K562 (cell line): ENCODE measurements at regions not wholly inside any gene's neighbourhood (a gene's known extent, or its start where the extent isn't known, plus 50 kb on each side); places are given as distances from the start of the nearest gene placed in this dataset.

Experiments used
- ATAC-seq: fragments of 200-7000 bp; cut with Tn5 transposase; 3 replicates; pipeline ENCODE4 v1.9.1; 2020; ENCODE audit warnings: moderate library complexity
- BruUV-seq: library from RNA; stranded (reverse); fragments of 400-500 nt; replicated peaks from 2 replicates; lab custom pipeline; 2021; lab: Mats Ljungman, UMichigan
- CTCF ChIA-PET: fragments of 300-600 bp; formaldehyde crosslinking; extraction: SDS; loops from one replicate; lab custom pipeline; 2021; ENCODE audit warnings: low intra/inter-chr PET ratio; lab: Yijun Ruan, JAX
- POLR2A ChIA-PET: fragments of 300-600, 350-650 bp; sonication (Branson Sonifier 250); formaldehyde crosslinking; extraction: SDS; loops from one replicate; lab custom pipeline; 2021; ENCODE audit warnings: antibody characterized with exemption, inconsistent platforms; lab: Yijun Ruan, JAX
- DNase-seq, 4 experiments: peaks; one replicate each; pipeline versions ENCODE4 v3.0.0 to v3.0.0-alpha.2; 2011 to 2018; ENCODE audit warnings: low spot score in 3 of 4, mixed read lengths in 3 of 4; ENCODE audit errors: extremely low read depth in 1 of 4
- FAIRE-seq: peaks from 2 replicates; lab custom pipeline; 2011; peaks lifted over from hg19 to GRCh38; lab: Jason Lieb, UNC
- H2AFZ ChIP-seq: 2 replicates; pipeline ENCODE4 v1.6.0; 2011; ENCODE audit warnings: low read depth, low read length, control low read depth, inconsistent platforms
- H3K27ac ChIP-seq: fragments of 200-600 bp; 3 replicates; pipeline ENCODE4 v1.8.0; 2011; ENCODE audit warnings: low read depth, mild to moderate bottlenecking, control low read depth, inconsistent platforms, low read length, moderate library complexity, mixed read lengths; ENCODE audit errors: extremely low read depth
- H3K27me3 ChIP-seq, 2 experiments: fragments of 300-600 bp in 1 of 2; 2 replicates in 1 of 2; 3 replicates in 1 of 2; pipeline versions ENCODE4 v1.6.0 to v1.8.0; 2011; ENCODE audit warnings: inconsistent platforms in 2 of 2, low read length in 2 of 2, mild to moderate bottlenecking in 1 of 2, mixed read lengths in 1 of 2, moderate library complexity in 1 of 2; ENCODE audit not compliant: control insufficient read depth in 2 of 2, insufficient read depth in 2 of 2
- H3K36me3 ChIP-seq: fragments of 300-600 bp; 3 replicates; pipeline ENCODE4 v1.8.0; 2011; ENCODE audit warnings: mild to moderate bottlenecking, low read length, inconsistent platforms; ENCODE audit not compliant: control insufficient read depth, insufficient read depth
- H3K4me1 ChIP-seq, 2 experiments: fragments of 200-600 bp in 1 of 2; replicated peaks in 1 of 2; 2 replicates in 1 of 2; 3 replicates in 1 of 2; pipeline versions ENCODE4 v1.5.1 to v1.8.0; 2011; ENCODE audit warnings: inconsistent platforms in 2 of 2, low read length in 2 of 2, mild to moderate bottlenecking in 1 of 2, mixed read lengths in 1 of 2, moderate library complexity in 1 of 2; ENCODE audit not compliant: control insufficient read depth in 2 of 2, insufficient read depth in 2 of 2
- H3K4me2 ChIP-seq: 2 replicates; pipeline ENCODE4 v1.6.1; 2011; ENCODE audit warnings: low read length, control low read depth, inconsistent platforms, mixed read lengths; ENCODE audit not compliant: insufficient read depth
- H3K4me3 ChIP-seq: fragments of 200-600 bp; sonication (generic), shearing (Covaris generic); 2 replicates; pipeline ENCODE4 v1.5.1; 2016; ENCODE audit warnings: control low read depth, inconsistent platforms
- H3K79me2 ChIP-seq: fragments of 200-600 bp; 3 replicates; pipeline ENCODE4 v1.8.0; 2011; ENCODE audit warnings: low read length, inconsistent platforms; ENCODE audit not compliant: control insufficient read depth, insufficient read depth
- H3K9ac ChIP-seq, 2 experiments: 2 replicates each; pipeline versions ENCODE4 v1.6.0 to v1.6.1; 2011; ENCODE audit warnings: low read depth in 2 of 2, low read length in 2 of 2, control low read depth in 1 of 2, inconsistent platforms in 1 of 2, mild to moderate bottlenecking in 1 of 2, mixed read lengths in 1 of 2; ENCODE audit not compliant: insufficient read depth in 1 of 2
- H3K9me1 ChIP-seq: one replicate; pipeline ENCODE4 v1.6.0; 2011; ENCODE audit warnings: inconsistent platforms, mild to moderate bottlenecking, low read length, moderate library complexity; ENCODE audit not compliant: control insufficient read depth, insufficient read depth
- H3K9me3 ChIP-seq: replicated peaks from 2 replicates; pipeline ENCODE4 v1.5.1; 2011; ENCODE audit warnings: low read depth, low read length, inconsistent platforms; ENCODE audit not compliant: control insufficient read depth, insufficient read depth
- H4K20me1 ChIP-seq: replicated peaks from 2 replicates; pipeline ENCODE4 v1.6.1; 2011; ENCODE audit warnings: low read length, inconsistent platforms, mixed read lengths; ENCODE audit not compliant: control insufficient read depth, insufficient read depth
- DNMT1 ChIP-seq: fragments of 450-650 bp; IDR thresholded peaks from 2 replicates; pipeline ENCODE4 v1.6.1; 2016; ENCODE audit warnings: antibody characterized with exemption, mild to moderate bottlenecking
- HDGF ChIP-seq: fragments of 450-650 bp; IDR thresholded peaks from 2 replicates; pipeline ENCODE4 v1.6.1; 2016
- KDM5B ChIP-seq: fragments of 200-600 bp; sonication (generic); IDR thresholded peaks from 2 replicates; pipeline ENCODE4 v1.6.1; 2012; ENCODE audit warnings: low read depth, mild to moderate bottlenecking, moderate library complexity, low read length, control low read depth, inconsistent platforms; ENCODE audit not compliant: insufficient replicate concordance
- RB1 ChIP-seq: fragments of 450-650 bp; IDR thresholded peaks from 2 replicates; pipeline ENCODE4 v1.6.1; 2017; ENCODE audit warnings: low read depth, mild to moderate bottlenecking
- SIRT6 ChIP-seq: IDR thresholded peaks from one replicate; pipeline ENCODE4 v1.6.1; 2012; ENCODE audit warnings: low read depth, mild to moderate bottlenecking, control low read depth, inconsistent platforms, low read length, moderate library complexity
- ZNF217 ChIP-seq: sonication (generic); formaldehyde crosslinking; IDR thresholded peaks from 2 replicates; pipeline ENCODE4 v1.8.0; 2022; ENCODE audit warnings: mild to moderate bottlenecking, missing genetic modification reagents
- ZNF224 ChIP-seq: sonication (generic); formaldehyde crosslinking; IDR thresholded peaks from 2 replicates; pipeline ENCODE4 v1.8.0; 2022; ENCODE audit warnings: mild to moderate bottlenecking, missing genetic modification reagents
- ZNF239 ChIP-seq: fragments of 250-450 bp; sonication (Bioruptor Pico); IDR thresholded peaks from 2 replicates; pipeline ENCODE4 v1.4.0; 2020; ENCODE audit warnings: mild to moderate bottlenecking
- in situ Hi-C: fragments of 300-500 bp; cut with MboI; formaldehyde crosslinking; loops from 4 replicates; pipeline ENCODE4 v1.15.0; 2018; ENCODE audit warnings: inconsistent platforms, mixed read lengths
- intact Hi-C: fragments of 100-400 bp; cut with micrococcal nuclease; formaldehyde crosslinking; loops from 2 replicates; pipeline ENCODE4 v1.14.2; 2022
- TF ChIP-seq, protein P1 (sequence below): IDR thresholded peaks from 3 replicates; pipeline ENCODE4 v1.6.1; 2011; ENCODE audit warnings: borderline replicate concordance, mild to moderate bottlenecking, moderate library complexity; ENCODE audit not compliant: insufficient read length; ENCODE audit errors: extremely low read depth
- TF ChIP-seq, protein P2 (sequence below): sonication (generic); formaldehyde crosslinking; IDR thresholded peaks from 2 replicates; pipeline ENCODE4 v1.8.1; 2023; ENCODE audit warnings: mild to moderate bottlenecking, missing genetic modification reagents
- TF ChIP-seq, protein P3 (sequence below): fragments of 450-650 bp; IDR thresholded peaks from 2 replicates; pipeline ENCODE4 v1.6.1; 2017; ENCODE audit warnings: mild to moderate bottlenecking, moderate library complexity
- TF ChIP-seq, protein P4 (sequence below): fragments of 450-650 bp; IDR thresholded peaks from 2 replicates; pipeline ENCODE4 v1.6.1; 2017; ENCODE audit warnings: antibody characterized with exemption

DNA sequence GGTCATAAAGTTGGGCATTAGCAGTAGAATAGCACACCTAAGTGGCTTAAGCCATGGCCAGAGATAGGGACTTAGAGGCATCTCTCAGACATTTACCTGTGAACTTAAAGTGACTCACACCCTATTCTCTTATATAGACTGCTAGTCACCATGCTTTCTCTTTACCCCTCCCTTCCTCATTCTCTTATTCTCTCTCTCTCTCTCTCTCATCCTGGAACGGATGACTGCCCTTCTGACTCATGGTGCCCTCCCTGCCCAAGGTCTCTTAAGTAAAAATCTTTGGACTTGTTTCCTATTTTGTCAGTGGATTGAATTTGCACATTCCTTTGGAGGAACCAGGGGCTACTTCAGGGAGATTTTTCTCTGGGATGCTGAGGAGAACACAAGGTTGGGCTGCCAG, 58.8 kb downstream of the NPAP1 start (continued):
- TF ChIP-seq, protein P1, sequence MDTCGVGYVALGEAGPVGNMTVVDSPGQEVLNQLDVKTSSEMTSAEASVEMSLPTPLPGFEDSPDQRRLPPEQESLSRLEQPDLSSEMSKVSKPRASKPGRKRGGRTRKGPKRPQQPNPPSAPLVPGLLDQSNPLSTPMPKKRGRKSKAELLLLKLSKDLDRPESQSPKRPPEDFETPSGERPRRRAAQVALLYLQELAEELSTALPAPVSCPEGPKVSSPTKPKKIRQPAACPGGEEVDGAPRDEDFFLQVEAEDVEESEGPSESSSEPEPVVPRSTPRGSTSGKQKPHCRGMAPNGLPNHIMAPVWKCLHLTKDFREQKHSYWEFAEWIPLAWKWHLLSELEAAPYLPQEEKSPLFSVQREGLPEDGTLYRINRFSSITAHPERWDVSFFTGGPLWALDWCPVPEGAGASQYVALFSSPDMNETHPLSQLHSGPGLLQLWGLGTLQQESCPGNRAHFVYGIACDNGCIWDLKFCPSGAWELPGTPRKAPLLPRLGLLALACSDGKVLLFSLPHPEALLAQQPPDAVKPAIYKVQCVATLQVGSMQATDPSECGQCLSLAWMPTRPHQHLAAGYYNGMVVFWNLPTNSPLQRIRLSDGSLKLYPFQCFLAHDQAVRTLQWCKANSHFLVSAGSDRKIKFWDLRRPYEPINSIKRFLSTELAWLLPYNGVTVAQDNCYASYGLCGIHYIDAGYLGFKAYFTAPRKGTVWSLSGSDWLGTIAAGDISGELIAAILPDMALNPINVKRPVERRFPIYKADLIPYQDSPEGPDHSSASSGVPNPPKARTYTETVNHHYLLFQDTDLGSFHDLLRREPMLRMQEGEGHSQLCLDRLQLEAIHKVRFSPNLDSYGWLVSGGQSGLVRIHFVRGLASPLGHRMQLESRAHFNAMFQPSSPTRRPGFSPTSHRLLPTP: no peak
- TF ChIP-seq, protein P2, sequence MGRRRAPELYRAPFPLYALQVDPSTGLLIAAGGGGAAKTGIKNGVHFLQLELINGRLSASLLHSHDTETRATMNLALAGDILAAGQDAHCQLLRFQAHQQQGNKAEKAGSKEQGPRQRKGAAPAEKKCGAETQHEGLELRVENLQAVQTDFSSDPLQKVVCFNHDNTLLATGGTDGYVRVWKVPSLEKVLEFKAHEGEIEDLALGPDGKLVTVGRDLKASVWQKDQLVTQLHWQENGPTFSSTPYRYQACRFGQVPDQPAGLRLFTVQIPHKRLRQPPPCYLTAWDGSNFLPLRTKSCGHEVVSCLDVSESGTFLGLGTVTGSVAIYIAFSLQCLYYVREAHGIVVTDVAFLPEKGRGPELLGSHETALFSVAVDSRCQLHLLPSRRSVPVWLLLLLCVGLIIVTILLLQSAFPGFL: no peak

DNA sequence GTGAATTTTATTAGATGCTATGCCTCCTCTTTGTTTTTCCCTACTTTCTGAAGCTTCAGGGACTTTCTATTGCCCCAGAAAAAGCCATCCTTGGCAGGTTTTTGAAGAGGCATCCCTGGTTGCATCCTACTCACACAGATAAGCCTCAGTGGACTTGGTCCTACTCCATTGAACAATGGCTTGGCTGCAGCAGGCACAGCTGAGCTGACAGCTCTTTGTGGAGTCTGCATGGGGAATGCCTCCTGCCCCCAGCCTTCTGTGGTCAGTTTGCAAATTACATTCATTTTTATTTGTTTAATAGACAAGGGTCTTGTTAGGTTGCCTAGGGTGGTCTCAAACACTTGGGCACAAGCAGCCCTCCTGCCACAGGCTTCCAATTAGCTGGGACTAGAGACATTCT, 69.7 kb downstream of the NPAP1 start:
- Histone ChIP-seq H3K9me1 (no peaks in the 10 kb centered on the region), H3K4me2 (no peak overlapping the region), H3K27me3 (no peaks in the 10 kb centered on the region), H3K4me1 (no peaks in the 10 kb centered on the region), H2AFZ (no peak overlapping the region), H4K20me1 (no peaks in the 10 kb centered on the region), H3K9ac (no peak overlapping the region), H3K4me3 (no peak overlapping the region), H3K79me2 (no peaks in the 10 kb centered on the region), H3K27ac (no peak overlapping the region), H3K36me3 (no peaks in the 10 kb centered on the region), H3K9me3 (no peaks in the 10 kb centered on the region)
- no peak for ATAC-seq
- no TSS peak for BruUV-seq
- no peak for TF ChIP-seq ZNF224 (CRISPR knock-in tag)
- TF ChIP-seq KDM5B: no peak
- no peak for TF ChIP-seq RB1
- TF ChIP-seq, protein P3, sequence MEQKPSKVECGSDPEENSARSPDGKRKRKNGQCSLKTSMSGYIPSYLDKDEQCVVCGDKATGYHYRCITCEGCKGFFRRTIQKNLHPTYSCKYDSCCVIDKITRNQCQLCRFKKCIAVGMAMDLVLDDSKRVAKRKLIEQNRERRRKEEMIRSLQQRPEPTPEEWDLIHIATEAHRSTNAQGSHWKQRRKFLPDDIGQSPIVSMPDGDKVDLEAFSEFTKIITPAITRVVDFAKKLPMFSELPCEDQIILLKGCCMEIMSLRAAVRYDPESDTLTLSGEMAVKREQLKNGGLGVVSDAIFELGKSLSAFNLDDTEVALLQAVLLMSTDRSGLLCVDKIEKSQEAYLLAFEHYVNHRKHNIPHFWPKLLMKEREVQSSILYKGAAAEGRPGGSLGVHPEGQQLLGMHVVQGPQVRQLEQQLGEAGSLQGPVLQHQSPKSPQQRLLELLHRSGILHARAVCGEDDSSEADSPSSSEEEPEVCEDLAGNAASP: no peak
- TF ChIP-seq HDGF: no peak
- no peak for TF ChIP-seq ZNF239 (CRISPR knock-in tag)
- TF ChIP-seq DNMT1: no peak
- TF ChIP-seq, protein P4, sequence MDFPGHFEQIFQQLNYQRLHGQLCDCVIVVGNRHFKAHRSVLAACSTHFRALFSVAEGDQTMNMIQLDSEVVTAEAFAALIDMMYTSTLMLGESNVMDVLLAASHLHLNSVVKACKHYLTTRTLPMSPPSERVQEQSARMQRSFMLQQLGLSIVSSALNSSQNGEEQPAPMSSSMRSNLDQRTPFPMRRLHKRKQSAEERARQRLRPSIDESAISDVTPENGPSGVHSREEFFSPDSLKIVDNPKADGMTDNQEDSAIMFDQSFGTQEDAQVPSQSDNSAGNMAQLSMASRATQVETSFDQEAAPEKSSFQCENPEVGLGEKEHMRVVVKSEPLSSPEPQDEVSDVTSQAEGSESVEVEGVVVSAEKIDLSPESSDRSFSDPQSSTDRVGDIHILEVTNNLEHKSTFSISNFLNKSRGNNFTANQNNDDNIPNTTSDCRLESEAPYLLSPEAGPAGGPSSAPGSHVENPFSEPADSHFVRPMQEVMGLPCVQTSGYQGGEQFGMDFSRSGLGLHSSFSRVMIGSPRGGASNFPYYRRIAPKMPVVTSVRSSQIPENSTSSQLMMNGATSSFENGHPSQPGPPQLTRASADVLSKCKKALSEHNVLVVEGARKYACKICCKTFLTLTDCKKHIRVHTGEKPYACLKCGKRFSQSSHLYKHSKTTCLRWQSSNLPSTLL: no peak
- no peak for TF ChIP-seq SIRT6
- TF ChIP-seq ZNF217 (CRISPR knock-in tag): no peak
- ChIA-PET CTCF (no interaction called here), POLR2A (no interaction called here)
- no peak for DNase-seq
- intact Hi-C loops (no loop called here), in situ Hi-C loops (no loop called here)
- no peak for FAIRE-seq
